ENCODE measurements at regions not wholly inside any gene's neighbourhood (a gene's known extent, or its start where the extent isn't known, plus 50 kb on each side); places are given as distances from the start of the nearest gene placed in this dataset.
"Not testable (repeated sequence)": the region's sequence is repeated elsewhere in the genome, so short reads cannot be mapped to it uniquely, and the experiment has no call there.

DNA sequence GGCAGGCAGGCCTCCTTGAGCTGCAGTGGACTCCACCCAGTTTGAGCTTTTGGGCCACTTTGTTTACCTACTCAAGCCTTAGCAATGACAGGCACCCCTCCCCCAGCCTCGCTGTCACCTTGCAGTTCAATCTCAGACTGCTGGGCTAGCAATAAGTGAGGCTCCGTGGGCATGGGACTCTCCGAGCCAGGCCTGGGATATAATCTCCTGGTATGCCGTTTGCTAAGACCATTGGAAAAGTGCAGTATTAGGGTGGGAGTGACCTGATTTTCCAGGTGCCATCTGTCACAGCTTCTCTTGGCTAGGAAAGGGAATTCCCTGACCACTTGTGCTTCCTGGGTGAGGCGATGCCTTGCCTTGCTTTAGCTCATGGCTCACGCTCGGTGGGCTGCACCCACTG, 648.6 kb downstream of the DIPK2A start:
- TF ChIP-seq FOXA1 (IDR thresholded peaks at IDR 0.05); YY1 (IDR thresholded peaks at IDR 0.05); NR2F2 (IDR thresholded peaks at IDR 0.05); RAD21 (IDR thresholded peaks at IDR 0.05); SP1 (IDR thresholded peaks at IDR 0.05); JUND (IDR thresholded peaks at IDR 0.05); TAF1 (conservative IDR thresholded peaks at IDR 0.05): not testable (repeated sequence)
- TF ChIP-seq, protein P1, sequence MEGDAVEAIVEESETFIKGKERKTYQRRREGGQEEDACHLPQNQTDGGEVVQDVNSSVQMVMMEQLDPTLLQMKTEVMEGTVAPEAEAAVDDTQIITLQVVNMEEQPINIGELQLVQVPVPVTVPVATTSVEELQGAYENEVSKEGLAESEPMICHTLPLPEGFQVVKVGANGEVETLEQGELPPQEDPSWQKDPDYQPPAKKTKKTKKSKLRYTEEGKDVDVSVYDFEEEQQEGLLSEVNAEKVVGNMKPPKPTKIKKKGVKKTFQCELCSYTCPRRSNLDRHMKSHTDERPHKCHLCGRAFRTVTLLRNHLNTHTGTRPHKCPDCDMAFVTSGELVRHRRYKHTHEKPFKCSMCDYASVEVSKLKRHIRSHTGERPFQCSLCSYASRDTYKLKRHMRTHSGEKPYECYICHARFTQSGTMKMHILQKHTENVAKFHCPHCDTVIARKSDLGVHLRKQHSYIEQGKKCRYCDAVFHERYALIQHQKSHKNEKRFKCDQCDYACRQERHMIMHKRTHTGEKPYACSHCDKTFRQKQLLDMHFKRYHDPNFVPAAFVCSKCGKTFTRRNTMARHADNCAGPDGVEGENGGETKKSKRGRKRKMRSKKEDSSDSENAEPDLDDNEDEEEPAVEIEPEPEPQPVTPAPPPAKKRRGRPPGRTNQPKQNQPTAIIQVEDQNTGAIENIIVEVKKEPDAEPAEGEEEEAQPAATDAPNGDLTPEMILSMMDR (IDR thresholded peaks at IDR 0.05; ENCODE audit: low read depth, low read length, missing input control): not testable (repeated sequence)
- TF ChIP-seq, protein P2, sequence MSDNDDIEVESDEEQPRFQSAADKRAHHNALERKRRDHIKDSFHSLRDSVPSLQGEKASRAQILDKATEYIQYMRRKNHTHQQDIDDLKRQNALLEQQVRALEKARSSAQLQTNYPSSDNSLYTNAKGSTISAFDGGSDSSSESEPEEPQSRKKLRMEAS (IDR thresholded peaks at IDR 0.05): not testable (repeated sequence)
- TF ChIP-seq, protein P3, sequence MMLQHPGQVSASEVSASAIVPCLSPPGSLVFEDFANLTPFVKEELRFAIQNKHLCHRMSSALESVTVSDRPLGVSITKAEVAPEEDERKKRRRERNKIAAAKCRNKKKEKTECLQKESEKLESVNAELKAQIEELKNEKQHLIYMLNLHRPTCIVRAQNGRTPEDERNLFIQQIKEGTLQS (IDR thresholded peaks at IDR 0.05): not testable (repeated sequence)
- TF ChIP-seq, protein P4, sequence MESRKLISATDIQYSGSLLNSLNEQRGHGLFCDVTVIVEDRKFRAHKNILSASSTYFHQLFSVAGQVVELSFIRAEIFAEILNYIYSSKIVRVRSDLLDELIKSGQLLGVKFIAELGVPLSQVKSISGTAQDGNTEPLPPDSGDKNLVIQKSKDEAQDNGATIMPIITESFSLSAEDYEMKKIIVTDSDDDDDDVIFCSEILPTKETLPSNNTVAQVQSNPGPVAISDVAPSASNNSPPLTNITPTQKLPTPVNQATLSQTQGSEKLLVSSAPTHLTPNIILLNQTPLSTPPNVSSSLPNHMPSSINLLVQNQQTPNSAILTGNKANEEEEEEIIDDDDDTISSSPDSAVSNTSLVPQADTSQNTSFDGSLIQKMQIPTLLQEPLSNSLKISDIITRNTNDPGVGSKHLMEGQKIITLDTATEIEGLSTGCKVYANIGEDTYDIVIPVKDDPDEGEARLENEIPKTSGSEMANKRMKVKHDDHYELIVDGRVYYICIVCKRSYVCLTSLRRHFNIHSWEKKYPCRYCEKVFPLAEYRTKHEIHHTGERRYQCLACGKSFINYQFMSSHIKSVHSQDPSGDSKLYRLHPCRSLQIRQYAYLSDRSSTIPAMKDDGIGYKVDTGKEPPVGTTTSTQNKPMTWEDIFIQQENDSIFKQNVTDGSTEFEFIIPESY (IDR thresholded peaks at IDR 0.05): not testable (repeated sequence)
